ENCODE measurements at regions not wholly inside any gene's neighbourhood (a gene's known extent, or its start where the extent isn't known, plus 50 kb on each side); places are given as distances from the start of the nearest gene placed in this dataset.
"Not testable (repeated sequence)": the region's sequence is repeated elsewhere in the genome, so short reads cannot be mapped to it uniquely, and the experiment has no call there.

DNA sequence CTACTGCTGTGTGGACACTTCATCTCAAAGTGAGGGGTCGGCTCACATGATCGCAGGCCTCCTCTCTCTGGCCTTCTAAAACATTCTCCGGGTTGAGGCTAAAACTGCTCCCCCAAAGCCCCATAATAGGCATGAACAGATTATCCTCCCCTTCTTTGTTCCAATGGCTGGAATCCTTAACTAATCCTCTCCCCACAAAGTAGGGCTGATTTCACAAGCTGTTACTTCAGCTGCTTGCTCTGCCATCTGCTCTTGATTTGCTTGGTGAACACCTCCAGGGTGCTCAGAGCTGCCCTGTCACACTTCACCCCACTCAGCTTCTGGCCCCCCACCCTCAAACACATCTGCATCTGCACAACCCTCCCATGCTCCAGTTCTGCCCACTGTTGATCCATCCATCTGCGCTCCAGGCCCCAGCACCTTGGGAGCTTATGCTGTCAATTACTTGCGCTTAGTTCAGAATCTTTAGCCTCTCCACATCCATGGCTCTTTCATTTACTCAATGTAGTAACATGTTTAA, 173.1 kb upstream of the API5 start:
- H3K4me3 ChIP-seq = no peak overlapping the region
- no peak for ATAC-seq
- H3K9me3 ChIP-seq = no peaks in the 10 kb centered on the region
- intact Hi-C loops (cut with DNase I) = no loop called here
- no peak overlapping the region for H3K27ac ChIP-seq
- H3K4me1 ChIP-seq = no peaks in the 10 kb centered on the region
- TF ChIP-seq, protein P1, sequence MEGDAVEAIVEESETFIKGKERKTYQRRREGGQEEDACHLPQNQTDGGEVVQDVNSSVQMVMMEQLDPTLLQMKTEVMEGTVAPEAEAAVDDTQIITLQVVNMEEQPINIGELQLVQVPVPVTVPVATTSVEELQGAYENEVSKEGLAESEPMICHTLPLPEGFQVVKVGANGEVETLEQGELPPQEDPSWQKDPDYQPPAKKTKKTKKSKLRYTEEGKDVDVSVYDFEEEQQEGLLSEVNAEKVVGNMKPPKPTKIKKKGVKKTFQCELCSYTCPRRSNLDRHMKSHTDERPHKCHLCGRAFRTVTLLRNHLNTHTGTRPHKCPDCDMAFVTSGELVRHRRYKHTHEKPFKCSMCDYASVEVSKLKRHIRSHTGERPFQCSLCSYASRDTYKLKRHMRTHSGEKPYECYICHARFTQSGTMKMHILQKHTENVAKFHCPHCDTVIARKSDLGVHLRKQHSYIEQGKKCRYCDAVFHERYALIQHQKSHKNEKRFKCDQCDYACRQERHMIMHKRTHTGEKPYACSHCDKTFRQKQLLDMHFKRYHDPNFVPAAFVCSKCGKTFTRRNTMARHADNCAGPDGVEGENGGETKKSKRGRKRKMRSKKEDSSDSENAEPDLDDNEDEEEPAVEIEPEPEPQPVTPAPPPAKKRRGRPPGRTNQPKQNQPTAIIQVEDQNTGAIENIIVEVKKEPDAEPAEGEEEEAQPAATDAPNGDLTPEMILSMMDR (IDR thresholded peaks at IDR 0.05) = no peak
- no peak for TF ChIP-seq POLR2A (IDR thresholded peaks at IDR 0.05)
- H3K27me3 ChIP-seq = no peaks in the 10 kb centered on the region
- H3K36me3 ChIP-seq (replicated peaks in 1 of 2; ENCODE audit: insufficient read depth in 1 of 2, low read depth in 2 of 2) = no peaks in the 10 kb centered on the region
- WGBS, 2 donors = 82 to 93% methylated on average over 5 of the region's 5 CpGs
- no peak for DNase-seq

GRCh38 chr11:43145653-43146052, 166.1 kb upstream of the API5 start:
- H3K4me3 ChIP-seq = no peak overlapping the region
- 38 to 67% methylated on average over 1 of the region's 1 CpG for WGBS, 2 donors
- no peaks in the 10 kb centered on the region for H3K4me1 ChIP-seq
- DNase-seq = no peak
- no peaks in the 10 kb centered on the region for H3K36me3 ChIP-seq (replicated peaks in 1 of 2; ENCODE audit: insufficient read depth in 1 of 2, low read depth in 2 of 2)
- intact Hi-C loops (cut with DNase I) = no loop called here
- H3K9me3 ChIP-seq = no peaks in the 10 kb centered on the region
- ATAC-seq = no peak
- H3K27ac ChIP-seq = no peak overlapping the region
- TF ChIP-seq, protein P1 (IDR thresholded peaks at IDR 0.05) = no peak
- TF ChIP-seq POLR2A (IDR thresholded peaks at IDR 0.05) = no peak
- no peaks in the 10 kb centered on the region for H3K27me3 ChIP-seq

- no peaks in the 10 kb centered on the region for H3K36me3 ChIP-seq (replicated peaks in 1 of 2; ENCODE audit: insufficient read depth in 1 of 2, low read depth in 2 of 2)
- TF ChIP-seq, protein P1 (IDR thresholded peaks at IDR 0.05) = no peak
- no peak for TF ChIP-seq POLR2A (IDR thresholded peaks at IDR 0.05)
- H3K27ac ChIP-seq = no peak overlapping the region
- intact Hi-C loops (cut with DNase I) = no loop called here
- no peaks in the 10 kb centered on the region for H3K9me3 ChIP-seq
- ATAC-seq (no peak), DNase-seq (no peak)
- H3K27me3 ChIP-seq = no peaks in the 10 kb centered on the region
- H3K4me1 ChIP-seq = no peaks in the 10 kb centered on the region
- no peak overlapping the region for H3K4me3 ChIP-seq
These were observed 161.1 kb upstream of the API5 start for GRCh38 chr11:43150697-43151096.

DNA sequence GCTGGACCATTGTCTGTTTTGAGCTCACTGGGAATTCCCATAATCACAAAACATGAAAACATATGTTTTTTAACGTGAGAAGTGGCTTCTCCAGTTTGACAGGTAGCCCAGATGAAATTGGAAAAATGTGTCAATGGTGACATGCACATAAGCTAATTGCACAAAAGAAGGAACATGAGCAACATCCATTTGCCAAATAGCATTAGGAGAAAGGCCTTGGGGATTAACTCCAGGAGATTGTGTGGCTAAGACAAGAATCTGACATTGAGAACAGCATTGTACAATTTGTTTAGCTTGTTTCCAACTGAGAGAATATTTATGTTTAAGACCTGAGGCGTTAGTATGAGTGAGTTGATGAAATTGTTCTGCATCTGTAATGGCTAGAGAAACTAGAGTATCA, 147.0 kb upstream of the API5 start:
- no peaks in the 10 kb centered on the region for H3K36me3 ChIP-seq (replicated peaks in 1 of 2; ENCODE audit: insufficient read depth in 1 of 2, low read depth in 2 of 2)
- H3K4me1 ChIP-seq = no peaks in the 10 kb centered on the region
- DNase-seq = no peak
- TF ChIP-seq, protein P1 (IDR thresholded peaks at IDR 0.05) = no peak
- no peak for TF ChIP-seq POLR2A (IDR thresholded peaks at IDR 0.05)
- peaks cover 0 to 3% (median 0%) of the 10 kb centered on the region in 3 donors for H3K9me3 ChIP-seq
- no peak overlapping the region for H3K27ac ChIP-seq
- H3K27me3 ChIP-seq = no peaks in the 10 kb centered on the region
- H3K4me3 ChIP-seq = no peak overlapping the region
- ATAC-seq = no peak
- WGBS, 2 donors = 29 to 57% methylated on average over 2 of the region's 2 CpGs
- intact Hi-C loops (cut with DNase I) = no loop called here

DNA sequence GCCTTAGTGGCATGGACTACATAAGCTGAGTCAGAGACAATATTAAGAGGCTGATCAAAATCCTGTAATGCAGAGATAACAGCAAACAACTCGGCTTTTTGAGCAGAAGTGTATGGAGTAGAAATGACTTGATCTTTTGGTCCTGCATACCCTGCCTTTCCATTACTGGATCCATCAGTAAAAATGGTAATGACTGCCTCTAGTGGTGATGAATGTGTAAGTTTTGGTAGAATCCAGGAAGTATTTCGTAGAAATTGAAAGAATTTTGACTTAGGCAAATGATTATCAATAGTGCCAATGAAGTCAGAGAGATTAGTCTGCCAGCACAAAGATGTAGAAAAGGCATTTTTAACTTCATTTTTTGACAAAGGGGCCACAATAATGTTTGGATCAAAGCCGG, 146.4 kb upstream of the API5 start:
- H3K27ac ChIP-seq; H3K9me3 ChIP-seq; intact Hi-C loops (cut with DNase I); H3K4me3 ChIP-seq; ATAC-seq; H3K4me1 ChIP-seq; H3K36me3 ChIP-seq (replicated peaks in 1 of 2; ENCODE audit: insufficient read depth in 1 of 2, low read depth in 2 of 2); H3K27me3 ChIP-seq; DNase-seq: not testable (repeated sequence)
- WGBS, 2 donors = 46 to 60% methylated on average over 3 of the region's 3 CpGs

DNA sequence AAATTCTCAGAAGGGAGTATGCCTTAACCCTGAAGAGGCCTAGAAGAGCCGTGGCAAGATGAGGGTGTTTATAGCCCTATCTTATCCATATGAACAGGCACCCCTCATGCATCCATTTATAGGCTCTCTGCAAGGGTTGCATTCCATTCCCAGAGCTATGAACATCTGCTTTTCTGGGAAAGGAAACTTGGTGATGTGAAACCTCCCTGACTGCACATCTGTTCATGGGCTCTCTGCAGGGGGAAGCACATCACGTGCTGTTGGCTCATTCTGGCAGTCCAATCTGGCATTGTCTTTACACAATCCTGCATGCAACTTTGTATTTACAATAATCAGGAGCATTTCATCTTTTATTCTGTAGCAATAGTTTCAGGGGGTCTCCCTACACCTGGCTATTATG, 143.6 kb upstream of the API5 start:
- H3K9me3 ChIP-seq; H3K27me3 ChIP-seq; H3K4me1 ChIP-seq; H3K27ac ChIP-seq; H3K36me3 ChIP-seq (replicated peaks in 1 of 2; ENCODE audit: insufficient read depth in 1 of 2, low read depth in 2 of 2); DNase-seq; H3K4me3 ChIP-seq; ATAC-seq; intact Hi-C loops (cut with DNase I): not testable (repeated sequence)
- WGBS, 2 donors = 57 to 75% methylated on average over 2 of the region's 2 CpGs
